HEK293T (cell line): ENCODE measurements at regions not wholly inside any gene's neighbourhood (a gene's known extent, or its start where the extent isn't known, plus 50 kb on each side); places are given as distances from the start of the nearest gene placed in this dataset.

Experiments
- CTCF ChIA-PET: fragments of 350-600 bp; formaldehyde crosslinking; extraction: SDS; loops from one replicate; lab custom pipeline; 2021; ENCODE audit warnings: antibody characterized with exemption, inconsistent platforms; lab: Yijun Ruan, JAX
- POLR2A ChIA-PET: fragments of 350-600 bp; formaldehyde crosslinking; extraction: SDS; loops from one replicate; lab custom pipeline; 2020; ENCODE audit warnings: antibody characterized with exemption, inconsistent platforms; lab: Yijun Ruan, JAX
- DNase-seq: peaks from one replicate; pipeline ENCODE4 v3.0.0; 2012; ENCODE audit warnings: mixed read lengths; ENCODE audit errors: extremely low spot score
- ARNT ChIP-seq: fragments of 450-650 bp; IDR thresholded peaks from 2 replicates; pipeline ENCODE4 v1.6.1; 2017; ENCODE audit warnings: mild to moderate bottlenecking
- BHLHE40 ChIP-seq: fragments of 450-650 bp; IDR thresholded peaks from 2 replicates; pipeline ENCODE4 v1.6.1; 2016; ENCODE audit warnings: mild to moderate bottlenecking, moderate library complexity, borderline replicate concordance
- CTBP1 ChIP-seq: fragments of 450-650 bp; IDR thresholded peaks from 2 replicates; pipeline ENCODE4 v1.6.1; 2016; ENCODE audit warnings: borderline replicate concordance
- ELF4 ChIP-seq: fragments of 450-650 bp; IDR thresholded peaks from 2 replicates; pipeline ENCODE4 v1.6.1; 2017; ENCODE audit warnings: antibody characterized with exemption
- FOXA1 ChIP-seq: fragments of 450-650 bp; IDR thresholded peaks from 2 replicates; pipeline ENCODE4 v1.6.1; 2016; ENCODE audit warnings: mild to moderate bottlenecking
- FOXK2 ChIP-seq: fragments of 450-650 bp; IDR thresholded peaks from 2 replicates; pipeline ENCODE4 v1.6.1; 2016; ENCODE audit warnings: mild to moderate bottlenecking
- FOXM1 ChIP-seq: fragments of 450-650 bp; IDR thresholded peaks from 2 replicates; pipeline ENCODE4 v1.6.1; 2017; ENCODE audit warnings: mild to moderate bottlenecking, borderline replicate concordance
- HDGF ChIP-seq: fragments of 450-650 bp; IDR thresholded peaks from 2 replicates; pipeline ENCODE4 v1.6.1; 2017; ENCODE audit warnings: antibody characterized with exemption, borderline replicate concordance
- L3MBTL2 ChIP-seq: fragments of 450-650 bp; conservative IDR thresholded peaks from 2 replicates; pipeline ENCODE4 v1.6.1; 2016; ENCODE audit warnings: mild to moderate bottlenecking
- LEF1 ChIP-seq: fragments of 450-650 bp; IDR thresholded peaks from 2 replicates; pipeline ENCODE4 v1.6.1; 2017; ENCODE audit warnings: mild to moderate bottlenecking, borderline replicate concordance
- NFRKB ChIP-seq: fragments of 450-650 bp; IDR thresholded peaks from 2 replicates; pipeline ENCODE4 v1.6.1; 2016; ENCODE audit warnings: mild to moderate bottlenecking, moderate library complexity
- SP1 ChIP-seq: fragments of 450-650 bp; IDR thresholded peaks from 2 replicates; pipeline ENCODE4 v1.6.1; 2017
- SUZ12 ChIP-seq: fragments of 450-650 bp; IDR thresholded peaks from 2 replicates; pipeline ENCODE4 v1.6.1; 2016; ENCODE audit warnings: mild to moderate bottlenecking
- TARDBP ChIP-seq: fragments of 450-650 bp; IDR thresholded peaks from 2 replicates; pipeline ENCODE4 v1.6.1; 2016
- ZNF384 ChIP-seq: fragments of 450-650 bp; IDR thresholded peaks from 2 replicates; pipeline ENCODE4 v1.6.1; 2016
- TF ChIP-seq, protein P1 (sequence below): fragments of 450-650 bp; IDR thresholded peaks from 2 replicates; pipeline ENCODE4 v1.6.1; 2016

DNA sequence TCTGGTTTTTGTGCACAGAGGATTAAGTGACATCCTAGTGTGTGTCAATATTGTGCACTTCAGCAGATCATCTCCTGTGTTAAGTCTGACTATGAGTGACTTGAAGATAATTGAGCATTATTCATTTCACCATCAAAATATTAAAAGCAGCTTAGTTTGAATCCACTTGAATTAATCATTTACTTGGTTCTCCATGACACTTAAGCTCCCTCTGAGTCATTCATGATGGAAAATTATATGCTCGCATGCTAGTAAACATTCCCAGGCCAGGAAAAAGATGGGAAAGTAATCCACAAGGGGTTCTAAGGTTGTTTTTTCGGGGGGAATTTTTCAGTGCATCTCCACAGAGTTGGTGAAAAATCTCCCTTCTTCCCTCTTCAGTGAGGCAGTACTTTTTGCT is 97.2 kb upstream of the EOLA2 start:
- POLR2A ChIA-PET, result no interaction called here
- TF ChIP-seq HDGF, result no peak
- no peak for TF ChIP-seq TARDBP
- no peak for TF ChIP-seq ELF4
- TF ChIP-seq SP1, result no peak
- no peak for TF ChIP-seq CTBP1
- TF ChIP-seq LEF1, result no peak
- TF ChIP-seq NFRKB, result no peak
- no peak for TF ChIP-seq SUZ12
- TF ChIP-seq FOXA1, result no peak
- no peak for TF ChIP-seq ARNT
- TF ChIP-seq FOXK2, result no peak
- no peak for TF ChIP-seq ZNF384
- no peak for DNase-seq
- CTCF ChIA-PET, result no interaction called here

DNA sequence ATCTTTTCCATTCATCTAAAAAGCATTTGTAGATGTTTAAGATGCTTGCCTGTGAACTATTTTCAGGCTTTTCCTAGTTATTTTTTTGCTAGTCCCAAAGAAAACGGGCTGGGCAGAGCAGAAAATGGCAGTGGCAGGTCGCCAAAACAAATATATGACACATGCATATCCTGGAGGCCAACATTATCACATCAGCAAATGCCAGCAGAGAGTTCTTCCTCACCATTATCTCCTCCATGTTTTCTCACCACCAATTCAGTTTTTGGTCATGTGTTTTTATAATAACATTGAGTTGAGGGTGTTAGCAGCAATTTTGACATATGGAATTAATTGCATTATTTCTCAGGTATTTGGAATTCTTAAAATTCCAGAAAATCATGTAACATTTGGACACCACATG is 97.9 kb upstream of the EOLA2 start:
- CTCF ChIA-PET, result no interaction called here
- DNase-seq, result no peak
- POLR2A ChIA-PET, result no interaction called here
- TF ChIP-seq CTBP1 (no peak), HDGF (no peak), ELF4 (no peak), BHLHE40 (no peak), ZNF384 (no peak), FOXA1 (no peak), TARDBP (no peak), NFRKB (no peak), LEF1 (no peak), FOXM1 (no peak), SUZ12 (no peak), SP1 (no peak)
- TF ChIP-seq, protein P1, sequence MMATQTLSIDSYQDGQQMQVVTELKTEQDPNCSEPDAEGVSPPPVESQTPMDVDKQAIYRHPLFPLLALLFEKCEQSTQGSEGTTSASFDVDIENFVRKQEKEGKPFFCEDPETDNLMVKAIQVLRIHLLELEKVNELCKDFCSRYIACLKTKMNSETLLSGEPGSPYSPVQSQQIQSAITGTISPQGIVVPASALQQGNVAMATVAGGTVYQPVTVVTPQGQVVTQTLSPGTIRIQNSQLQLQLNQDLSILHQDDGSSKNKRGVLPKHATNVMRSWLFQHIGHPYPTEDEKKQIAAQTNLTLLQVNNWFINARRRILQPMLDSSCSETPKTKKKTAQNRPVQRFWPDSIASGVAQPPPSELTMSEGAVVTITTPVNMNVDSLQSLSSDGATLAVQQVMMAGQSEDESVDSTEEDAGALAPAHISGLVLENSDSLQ, result no peak

DNA sequence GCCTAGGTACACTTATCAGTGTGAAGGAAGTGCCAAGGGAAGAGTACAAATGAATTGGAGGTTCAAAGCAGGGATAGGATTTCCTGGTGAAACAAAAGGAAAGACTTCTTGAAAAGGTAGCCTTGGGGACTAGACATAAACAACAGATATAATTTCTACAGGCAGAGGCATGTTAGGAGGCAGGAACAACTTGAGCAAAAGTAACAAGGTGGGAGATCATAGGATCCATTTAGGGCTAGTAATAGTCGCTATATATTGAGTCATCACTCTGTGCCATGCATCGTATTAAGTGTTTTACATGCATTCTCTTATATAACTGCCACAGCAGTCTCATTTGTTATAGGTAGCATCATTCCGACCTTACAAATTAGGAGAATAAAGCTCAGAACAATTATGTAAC is 98.3 kb upstream of the EOLA2 start:
- ChIA-PET CTCF (no interaction called here), POLR2A (no interaction called here)
- DNase-seq, result no peak
- TF ChIP-seq HDGF (no peak), NFRKB (no peak), CTBP1 (no peak), ELF4 (no peak), ARNT (no peak), LEF1 (no peak), SUZ12 (no peak), SP1 (no peak)

DNA sequence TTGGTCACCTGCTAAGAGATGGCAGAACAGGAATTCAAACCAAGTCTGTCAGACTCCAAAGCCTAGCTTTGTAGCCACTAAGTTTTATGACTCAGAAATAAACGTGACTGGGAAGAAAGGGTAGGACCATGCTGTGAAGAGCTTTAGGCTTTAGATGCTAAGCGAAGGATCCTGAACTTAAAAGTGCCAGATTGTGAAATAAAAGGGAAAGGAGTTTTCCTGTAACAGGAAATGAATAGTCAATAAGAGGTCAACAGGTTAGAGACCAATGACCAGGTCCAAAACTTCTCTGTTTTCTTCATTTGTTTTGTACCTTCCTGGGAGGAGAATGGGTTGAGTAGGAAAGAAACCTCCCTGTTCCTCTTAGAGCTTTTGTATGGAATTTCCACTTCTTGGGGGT is 98.8 kb upstream of the EOLA2 start:
- ChIA-PET CTCF (no interaction called here), POLR2A (no interaction called here)
- DNase-seq, result no peak
- TF ChIP-seq BHLHE40 (no peak), ELF4 (no peak), L3MBTL2 (no peak), TARDBP (no peak), LEF1 (no peak), FOXK2 (no peak), SUZ12 (no peak), NFRKB (no peak), ZNF384 (no peak), ARNT (no peak), FOXM1 (no peak), SP1 (no peak)

DNA sequence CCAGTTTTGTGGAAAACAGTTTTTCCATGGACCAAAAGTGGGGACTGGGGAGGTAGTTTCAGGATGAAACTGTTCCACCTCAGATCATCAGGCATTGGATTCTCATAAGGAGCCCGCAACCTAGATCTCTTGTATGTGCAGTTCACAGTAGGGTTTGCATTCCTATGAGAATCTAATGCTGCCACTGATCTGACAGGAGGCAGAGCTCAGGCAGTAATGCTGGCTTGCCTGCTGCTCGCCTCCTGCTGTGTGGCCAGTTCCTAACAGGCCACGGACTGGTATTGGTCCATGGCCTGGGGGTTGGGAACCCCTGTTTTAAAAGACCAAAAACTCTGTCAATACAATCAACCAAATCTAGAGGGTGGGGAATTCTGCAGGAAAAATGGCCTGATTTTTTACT is 100.0 kb upstream of the EOLA2 start:
- no peak for DNase-seq
- POLR2A ChIA-PET, result no interaction called here
- CTCF ChIA-PET, result no interaction called here

DNA sequence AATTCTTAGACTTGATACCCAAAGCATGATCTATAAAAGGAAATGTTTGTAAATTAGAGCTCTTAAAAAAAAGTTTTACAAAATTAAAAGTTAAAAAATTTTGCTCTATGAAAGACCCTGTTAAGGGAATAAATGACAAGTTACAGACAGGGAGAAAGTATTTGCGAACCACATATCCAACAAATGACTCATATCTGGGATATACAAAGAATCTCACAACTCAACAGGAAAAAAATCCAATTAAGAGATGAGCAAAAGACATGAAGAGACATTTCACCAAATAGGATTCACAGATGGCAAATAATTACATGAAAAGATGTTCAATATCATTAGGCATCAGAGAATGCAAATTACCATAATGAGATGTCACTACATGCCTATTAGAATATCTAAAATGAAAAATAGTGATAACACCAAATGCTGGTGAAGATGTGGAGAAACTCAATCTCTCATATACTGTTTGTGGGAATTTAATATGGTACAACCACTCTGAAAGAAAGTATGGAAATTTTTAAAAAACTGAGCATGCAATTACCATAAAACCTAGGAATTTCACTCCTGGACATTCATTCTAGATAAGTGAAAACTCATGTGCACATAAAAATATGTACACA is 100.8 kb upstream of the EOLA2 start:
- CTCF ChIA-PET, result no interaction called here
- no peak for DNase-seq
- TF ChIP-seq ARNT, result no peak
- no peak for TF ChIP-seq FOXM1
- TF ChIP-seq L3MBTL2, result no peak
- TF ChIP-seq TARDBP, result no peak
- no peak for TF ChIP-seq BHLHE40
- no peak for TF ChIP-seq LEF1
- no peak for TF ChIP-seq SP1
- no peak for TF ChIP-seq SUZ12
- TF ChIP-seq CTBP1, result no peak
- POLR2A ChIA-PET, result no interaction called here

More for the DNA sequence above, 100.0 kb upstream of the EOLA2 start:
- no peak for TF ChIP-seq NFRKB

DNA sequence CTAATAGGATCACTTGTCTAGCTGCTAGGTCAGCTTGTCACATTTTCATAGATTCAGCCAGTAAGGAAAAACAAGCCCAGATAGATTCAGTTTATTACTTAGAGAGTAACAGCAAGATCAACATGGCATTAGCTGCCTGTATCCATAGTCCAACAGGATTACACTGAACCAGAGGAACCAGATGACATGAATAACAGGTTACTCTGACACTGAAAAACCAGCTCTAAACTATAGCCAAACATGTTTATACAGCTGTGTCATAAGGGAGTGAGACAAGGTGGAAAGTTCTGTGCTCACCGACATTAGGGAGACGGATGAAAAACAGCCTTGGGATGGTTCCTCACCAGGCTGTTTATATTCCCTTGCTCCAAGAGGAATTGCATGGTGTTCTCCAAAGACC is 102.9 kb upstream of the EOLA2 start:
- TF ChIP-seq SP1, result no peak
- TF ChIP-seq TARDBP, result no peak
- TF ChIP-seq HDGF, result no peak
- TF ChIP-seq SUZ12, result no peak
- TF ChIP-seq, protein P1, result no peak
- TF ChIP-seq FOXA1, result no peak
- TF ChIP-seq ZNF384, result no peak
- no peak for TF ChIP-seq ELF4
- no peak for TF ChIP-seq FOXM1
- TF ChIP-seq CTBP1, result no peak
- TF ChIP-seq NFRKB, result no peak
- TF ChIP-seq FOXK2, result no peak
- TF ChIP-seq L3MBTL2, result no peak
- no peak for TF ChIP-seq LEF1
- no peak for TF ChIP-seq ARNT
- TF ChIP-seq BHLHE40, result no peak
- ChIA-PET POLR2A (no interaction called here), CTCF (no interaction called here)
- no peak for DNase-seq
